ENCODE measurements at regions not wholly inside any gene's neighbourhood (a gene's known extent, or its start where the extent isn't known, plus 50 kb on each side); places are given as distances from the start of the nearest gene placed in this dataset.

DNA sequence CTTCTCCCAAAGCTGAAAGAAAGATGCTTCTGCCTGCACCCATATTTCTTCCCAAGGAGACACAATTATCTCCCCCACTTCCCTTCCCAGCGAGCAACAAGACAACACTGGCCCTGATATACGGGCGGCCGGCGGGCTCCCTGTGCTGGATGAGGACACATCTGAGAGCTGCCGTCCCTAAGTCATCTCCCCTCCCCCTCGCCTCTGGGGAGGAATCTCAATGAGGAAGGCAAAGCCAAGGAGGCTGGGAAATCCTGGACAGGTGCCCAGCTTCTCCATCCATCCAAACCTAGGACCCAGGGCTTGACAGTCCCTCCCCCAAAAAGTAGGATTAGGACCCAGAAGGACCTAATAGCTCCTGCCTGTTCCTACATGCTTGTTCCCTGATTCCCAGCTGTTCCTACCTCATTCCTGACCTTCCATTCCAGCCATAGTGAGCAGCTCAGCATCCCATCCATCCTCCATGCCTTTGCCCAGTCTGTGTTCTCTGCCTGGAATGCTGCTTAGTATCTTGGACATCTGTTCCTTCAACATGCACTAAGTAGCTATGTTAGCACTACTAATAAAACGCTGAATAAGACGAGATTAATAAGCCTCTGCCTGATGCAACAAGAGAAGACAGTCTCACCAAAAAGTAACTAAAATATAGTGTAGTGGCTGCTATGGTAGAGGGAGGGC lies 167.9 kb downstream of the CCT6B start:
- no peak for DNase-seq
- intact Hi-C loops (cut with DNase I), result no loop called here
- H3K4me3 ChIP-seq, result no peak overlapping the region
- no peak overlapping the region for H3K27ac ChIP-seq
- H3K36me3 ChIP-seq, result no peaks in the 10 kb centered on the region
- H3K4me1 ChIP-seq, result no peaks in the 10 kb centered on the region
- no peak overlapping the region for H3K9ac ChIP-seq (ENCODE audit: low read depth in 2 of 2, low read length in 2 of 2)
- H3K9me3 ChIP-seq, result no peaks in the 10 kb centered on the region
- no peaks in the 10 kb centered on the region for H3K27me3 ChIP-seq
- TF ChIP-seq, protein P1, sequence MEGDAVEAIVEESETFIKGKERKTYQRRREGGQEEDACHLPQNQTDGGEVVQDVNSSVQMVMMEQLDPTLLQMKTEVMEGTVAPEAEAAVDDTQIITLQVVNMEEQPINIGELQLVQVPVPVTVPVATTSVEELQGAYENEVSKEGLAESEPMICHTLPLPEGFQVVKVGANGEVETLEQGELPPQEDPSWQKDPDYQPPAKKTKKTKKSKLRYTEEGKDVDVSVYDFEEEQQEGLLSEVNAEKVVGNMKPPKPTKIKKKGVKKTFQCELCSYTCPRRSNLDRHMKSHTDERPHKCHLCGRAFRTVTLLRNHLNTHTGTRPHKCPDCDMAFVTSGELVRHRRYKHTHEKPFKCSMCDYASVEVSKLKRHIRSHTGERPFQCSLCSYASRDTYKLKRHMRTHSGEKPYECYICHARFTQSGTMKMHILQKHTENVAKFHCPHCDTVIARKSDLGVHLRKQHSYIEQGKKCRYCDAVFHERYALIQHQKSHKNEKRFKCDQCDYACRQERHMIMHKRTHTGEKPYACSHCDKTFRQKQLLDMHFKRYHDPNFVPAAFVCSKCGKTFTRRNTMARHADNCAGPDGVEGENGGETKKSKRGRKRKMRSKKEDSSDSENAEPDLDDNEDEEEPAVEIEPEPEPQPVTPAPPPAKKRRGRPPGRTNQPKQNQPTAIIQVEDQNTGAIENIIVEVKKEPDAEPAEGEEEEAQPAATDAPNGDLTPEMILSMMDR (IDR thresholded peaks at IDR 0.05), result no peak

DNA sequence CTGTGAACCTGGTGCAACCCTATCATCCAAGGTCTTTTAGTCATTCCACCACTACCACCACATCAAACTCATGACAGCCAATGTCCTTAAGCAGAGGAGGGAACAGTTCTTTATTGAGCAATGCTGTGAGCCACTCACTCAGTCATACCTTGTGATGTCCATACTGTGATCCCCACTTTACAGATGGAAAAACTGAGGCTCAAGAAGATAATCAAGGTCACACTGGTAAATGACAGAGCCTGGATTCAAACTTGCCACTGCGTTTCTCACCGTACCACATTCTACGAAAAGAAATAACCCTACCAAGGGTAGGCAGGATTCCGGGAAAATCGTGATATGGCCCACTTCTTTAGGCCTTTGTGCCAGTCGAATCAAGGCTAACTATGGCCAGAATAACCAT lies 172.6 kb downstream of the CCT6B start:
- no peaks in the 10 kb centered on the region for H3K4me1 ChIP-seq
- no peaks in the 10 kb centered on the region for H3K9me3 ChIP-seq
- DNase-seq, result no peak
- no peak overlapping the region for H3K27ac ChIP-seq
- no peaks in the 10 kb centered on the region for H3K36me3 ChIP-seq
- intact Hi-C loops (cut with DNase I), result no loop called here
- no peak overlapping the region for H3K9ac ChIP-seq (ENCODE audit: low read depth in 2 of 2, low read length in 2 of 2)
- no peaks in the 10 kb centered on the region for H3K27me3 ChIP-seq
- TF ChIP-seq, protein P1 (IDR thresholded peaks at IDR 0.05), result no peak
- H3K4me3 ChIP-seq, result no peak overlapping the region

DNA sequence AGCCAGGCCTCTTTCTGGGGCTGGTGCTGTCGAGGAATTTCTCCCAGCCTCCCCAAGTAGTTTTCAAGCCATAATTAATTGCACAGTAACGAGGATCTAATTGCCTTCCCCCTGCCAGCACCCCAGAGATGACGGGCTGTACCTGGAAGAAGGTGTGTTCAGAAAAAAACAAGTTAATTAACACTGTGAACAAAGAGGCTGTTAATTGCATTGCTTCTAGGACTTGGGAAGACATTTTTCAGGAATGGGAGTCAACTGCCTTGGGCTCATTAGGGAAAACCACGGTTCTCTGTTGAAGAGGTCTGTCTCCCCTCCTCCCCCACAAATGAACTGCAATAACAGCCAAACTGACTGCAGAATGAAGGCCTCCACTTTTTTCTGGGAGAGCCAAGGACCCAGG lies 176.7 kb downstream of the CCT6B start:
- H3K9ac ChIP-seq (ENCODE audit: low read depth in 2 of 2, low read length in 2 of 2), result no peak overlapping the region
- H3K4me1 ChIP-seq, result no peaks in the 10 kb centered on the region
- H3K27ac ChIP-seq, result no peak overlapping the region
- TF ChIP-seq, protein P1 (IDR thresholded peaks at IDR 0.05), result no peak
- H3K9me3 ChIP-seq, result no peaks in the 10 kb centered on the region
- H3K36me3 ChIP-seq, result no peaks in the 10 kb centered on the region
- no peak for DNase-seq
- H3K4me3 ChIP-seq, result no peak overlapping the region
- intact Hi-C loops (cut with DNase I), result no loop called here
- no peaks in the 10 kb centered on the region for H3K27me3 ChIP-seq

DNA sequence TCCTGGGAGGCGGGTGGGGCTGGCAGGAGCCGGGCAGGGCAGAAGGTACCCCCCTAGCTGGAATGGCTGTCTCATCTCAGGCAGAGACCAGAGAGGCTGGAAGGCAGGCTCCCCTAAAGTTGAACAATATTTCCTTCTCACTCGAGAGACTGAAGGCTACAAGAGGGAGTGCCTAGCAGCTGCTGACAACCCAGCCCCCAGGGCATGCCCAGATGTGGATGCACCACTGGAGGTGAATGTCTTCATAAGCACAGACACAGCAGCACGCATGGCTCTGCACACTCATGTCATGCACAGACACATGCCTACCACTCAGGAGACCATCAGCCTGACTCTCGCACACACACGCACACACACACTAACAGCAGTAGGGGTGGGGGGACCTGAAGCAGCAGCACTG lies 179.0 kb downstream of the CCT6B start:
- no peaks in the 10 kb centered on the region for H3K27me3 ChIP-seq
- H3K9me3 ChIP-seq, result no peaks in the 10 kb centered on the region
- TF ChIP-seq, protein P1 (IDR thresholded peaks at IDR 0.05), result no peak
- H3K27ac ChIP-seq, result no peak overlapping the region
- no peak for DNase-seq
- H3K4me1 ChIP-seq, result no peaks in the 10 kb centered on the region
- H3K9ac ChIP-seq (ENCODE audit: low read depth in 2 of 2, low read length in 2 of 2), result no peak overlapping the region
- intact Hi-C loops (cut with DNase I), result no loop called here
- H3K4me3 ChIP-seq, result no peak overlapping the region
- no peaks in the 10 kb centered on the region for H3K36me3 ChIP-seq

DNA sequence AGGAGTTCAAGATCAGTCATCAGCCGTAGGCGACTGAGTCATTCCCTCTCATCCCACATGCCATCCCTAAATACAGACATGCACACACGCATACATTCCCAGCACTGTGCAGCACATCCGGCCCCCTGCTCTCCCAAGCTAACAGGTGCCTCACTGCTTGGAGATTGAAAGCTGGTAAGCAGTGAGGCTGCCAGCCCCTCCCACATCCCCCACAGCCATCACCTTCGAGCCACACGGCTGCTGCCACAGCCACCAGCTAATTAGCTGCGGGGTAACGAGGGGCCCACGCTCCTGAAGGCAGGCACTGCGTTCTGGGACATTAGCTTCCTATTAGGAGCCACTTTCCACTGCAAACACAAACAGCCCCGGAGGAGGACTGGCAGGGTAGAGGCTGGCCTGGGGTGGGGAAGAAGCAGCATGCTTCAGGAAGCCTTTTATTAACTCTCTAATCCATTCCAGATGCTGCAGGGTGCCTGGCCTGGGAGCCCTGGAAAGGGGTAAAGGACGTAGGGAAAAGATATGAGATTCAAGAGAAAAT lies 179.6 kb downstream of the CCT6B start:
- Histone ChIP-seq H3K9me3 (no peaks in the 10 kb centered on the region), H3K36me3 (no peaks in the 10 kb centered on the region), H3K4me1 (no peaks in the 10 kb centered on the region), H3K27me3 (no peaks in the 10 kb centered on the region), H3K9ac (ENCODE audit: low read depth in 2 of 2, low read length in 2 of 2) (no peak overlapping the region), H3K4me3 (no peak overlapping the region), H3K27ac (no peak overlapping the region)
- DNase-seq, result no peak
- TF ChIP-seq, protein P1 (IDR thresholded peaks at IDR 0.05), result no peak
- intact Hi-C loops (cut with DNase I), result no loop called here

All from colonic mucosa (tissue), 4 donors.